GM21381 (cell line): ENCODE measurements at regions not wholly inside any gene's neighbourhood (a gene's known extent, or its start where the extent isn't known, plus 50 kb on each side); places are given as distances from the start of the nearest gene placed in this dataset.
A peak's percentile ranks its signal among the peaks of the same experiment; 100 is the strongest.
"Not testable (repeated sequence)": the region's sequence is repeated elsewhere in the genome, so short reads cannot be mapped to it uniquely, and the experiment has no call there.

Source experiments
- ATAC-seq: cut with Tn5 transposase; IDR thresholded peaks from one replicate; pipeline ENCODE4 v1.9.1; 2021; ENCODE audit warnings: mild to moderate bottlenecking, moderate library complexity; ENCODE audit not compliant: unreplicated experiment

GRCh38 chrX:50967736-50968135, 57.2 kb downstream of the BMP15 start:
- ATAC-seq = no peak

- ATAC-seq = not testable (repeated sequence)
Measured at GRCh38 chrX:50968871-50969635, 58.5 kb downstream of the BMP15 start.

- ATAC-seq = no peak
Measured at GRCh38 chrX:50971395-50971794, 60.9 kb downstream of the BMP15 start.

GRCh38 chrX:50973199-50973598, 62.7 kb downstream of the BMP15 start:
- no peak for ATAC-seq

DNA sequence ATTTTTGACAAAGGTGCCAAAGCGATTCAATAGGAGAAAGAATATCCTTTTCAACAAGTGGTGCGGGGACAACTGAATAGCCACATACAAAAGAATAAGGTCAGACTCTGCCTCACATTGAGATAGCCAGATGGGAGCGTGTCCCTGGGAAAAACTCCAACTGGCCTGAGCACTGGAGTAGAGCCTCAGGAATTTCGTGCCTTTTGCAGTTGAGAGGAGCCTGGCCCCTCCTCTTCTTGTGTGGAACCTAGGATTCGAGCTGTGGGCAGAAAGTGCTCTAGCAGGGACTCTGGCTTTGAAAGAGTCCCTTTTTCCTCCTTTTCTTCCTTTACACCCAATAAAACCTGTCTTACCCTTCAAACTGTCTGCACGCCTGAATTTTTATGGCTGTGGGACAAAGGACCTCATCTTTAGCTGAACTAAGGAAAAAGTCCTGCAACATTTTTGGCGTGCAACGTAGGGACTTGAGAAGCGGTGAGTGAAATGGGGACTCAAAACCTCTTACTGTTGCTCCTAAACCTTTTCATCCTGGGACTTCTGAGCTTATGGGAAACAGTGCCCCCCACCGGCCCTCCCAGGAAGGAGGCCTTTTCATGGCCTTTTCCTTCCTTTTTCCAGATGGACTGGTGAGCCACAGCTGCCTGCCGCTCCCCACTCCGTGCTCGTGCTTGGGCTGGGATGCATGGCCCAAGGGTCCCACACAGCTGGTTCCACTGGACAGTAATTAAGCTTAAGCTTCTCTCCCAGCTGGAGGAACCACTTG, 68.6 kb downstream of the BMP15 start:
- ATAC-seq = no peak

GRCh38 chrX:50980251-50980650, 69.7 kb downstream of the BMP15 start:
- no peak for ATAC-seq

- no peak for ATAC-seq
Measured at GRCh38 chrX:50988649-50989048, 78.1 kb downstream of the BMP15 start.

GRCh38 chrX:50996930-50997329, 86.4 kb downstream of the BMP15 start:
- no peak for ATAC-seq

- ATAC-seq = not testable (repeated sequence)
Measured at GRCh38 chrX:51000384-51000783, 89.8 kb downstream of the BMP15 start.

DNA sequence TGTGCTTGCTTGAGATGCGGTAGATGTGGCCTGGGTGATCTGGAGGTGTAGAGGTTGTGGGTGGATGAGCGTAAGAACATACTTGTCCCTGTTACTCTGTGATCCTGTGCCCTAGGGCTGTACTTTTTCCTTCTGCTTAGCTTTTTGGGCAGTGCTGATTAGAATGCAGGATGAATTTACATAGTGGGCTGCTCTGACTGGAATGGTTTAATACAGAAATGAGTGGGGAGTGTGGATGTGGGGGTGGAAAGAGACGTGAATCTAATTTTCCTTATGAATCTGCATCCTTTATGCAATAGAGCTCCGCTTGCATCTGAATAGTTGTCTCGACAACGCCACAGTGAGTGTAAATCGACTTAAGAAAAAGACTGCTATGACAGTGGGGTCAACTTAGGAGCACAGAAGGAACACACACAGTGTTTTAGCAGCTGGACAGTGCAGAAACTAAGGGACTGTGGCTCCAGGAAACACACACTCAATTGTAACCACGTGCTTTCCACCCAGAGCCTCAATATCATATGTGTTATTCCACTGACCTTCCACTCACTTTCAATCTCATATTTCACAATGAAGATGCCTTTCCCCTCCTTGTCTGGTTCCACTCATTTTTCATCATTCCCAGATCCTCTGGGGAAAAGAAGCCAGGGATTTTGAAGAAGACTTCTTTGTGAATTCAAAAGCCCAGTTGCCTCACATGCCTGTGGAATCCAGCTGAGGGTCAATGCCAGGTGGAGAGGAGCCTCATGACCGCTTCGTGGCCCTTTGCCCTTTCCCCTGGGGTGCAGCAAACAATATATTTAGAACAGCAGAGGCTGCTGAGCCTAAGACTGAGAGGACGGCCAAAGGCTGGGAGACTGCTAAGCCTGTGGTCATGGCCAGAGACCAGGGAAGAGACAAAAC, 91.4 kb downstream of the BMP15 start:
- ATAC-seq = not testable (repeated sequence)

DNA sequence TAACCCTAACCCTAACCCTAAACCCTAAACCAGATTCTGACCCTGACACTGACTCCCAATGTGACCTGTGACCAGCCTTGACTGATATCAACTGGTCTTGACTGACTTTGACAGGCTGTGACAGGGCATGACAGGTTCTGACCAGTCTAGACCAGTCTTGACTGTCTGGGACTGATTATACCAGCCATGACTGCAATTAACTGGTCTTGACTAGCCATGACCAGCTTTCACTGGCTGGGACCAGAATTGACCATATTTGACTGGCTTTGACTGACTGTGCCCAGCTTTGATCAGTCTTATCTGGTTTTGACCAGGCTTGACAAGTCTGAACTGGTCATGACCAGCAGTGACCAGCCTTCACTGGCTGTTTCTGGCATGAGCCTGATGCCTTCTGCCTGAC, 95.5 kb downstream of the BMP15 start:
- no peak for ATAC-seq

- peak; percentile 74 for ATAC-seq
Measured at GRCh38 chrX:51024106-51024696, 113.7 kb downstream of the BMP15 start.

GRCh38 chrX:51026862-51027261, 116.3 kb downstream of the BMP15 start:
- ATAC-seq = no peak

DNA sequence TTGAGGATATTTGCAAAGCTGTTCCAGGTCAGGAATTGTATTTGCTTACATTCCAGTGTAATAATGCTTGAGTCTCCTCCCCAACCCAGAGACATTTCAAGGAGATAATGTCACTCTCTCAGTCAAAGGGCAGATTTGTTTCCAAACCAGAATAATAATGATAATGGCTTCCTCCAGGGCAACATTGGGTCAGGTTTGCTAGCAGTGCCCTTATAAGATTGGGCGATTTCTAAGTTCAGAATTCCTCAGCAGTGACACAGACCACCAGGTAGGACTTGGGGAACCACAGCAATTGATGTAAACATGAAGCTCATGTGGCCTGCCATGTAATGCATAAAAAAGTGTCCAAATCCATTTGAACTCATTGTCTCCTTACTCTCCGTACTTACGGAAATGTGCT, 125.2 kb downstream of the BMP15 start:
- ATAC-seq = no peak

GRCh38 chrX:51047950-51048349, 137.4 kb downstream of the BMP15 start:
- ATAC-seq = no peak

GRCh38 chrX:51053741-51054140, 143.2 kb downstream of the BMP15 start:
- ATAC-seq = no peak

GRCh38 chrX:51098046-51098445, 187.5 kb downstream of the BMP15 start:
- no peak for ATAC-seq

GRCh38 chrX:51119058-51119926, 208.8 kb downstream of the BMP15 start:
- ATAC-seq = not testable (repeated sequence)

- ATAC-seq = not testable (repeated sequence)
Measured at GRCh38 chrX:51125743-51126142, 206.9 kb upstream of the NUDT10 start.
